Kidney (tissue), 13 donors: ENCODE measurements at regions not wholly inside any gene's neighbourhood (a gene's known extent, or its start where the extent isn't known, plus 50 kb on each side); places are given as distances from the start of the nearest gene placed in this dataset.

Source experiments
- DNase-seq, 5 donors: peaks; one replicate each; pipeline ENCODE4 v3.0.0-alpha.2; 2013 to 2020
- FAIRE-seq: peaks from 2 replicates; lab custom pipeline; 2012; peaks lifted over from hg19 to GRCh38; lab: Jason Lieb, UNC
- H3K27ac ChIP-seq, 2 donors: one replicate each; pipeline ENCODE4 v1.7.0; 2013; ENCODE audit warnings: low read depth in 2 of 2, low read length in 2 of 2, inconsistent platforms in 1 of 2
- H3K27me3 ChIP-seq: one replicate; pipeline ENCODE4 v1.7.1; 2013; ENCODE audit warnings: low read length, inconsistent platforms; ENCODE audit not compliant: control insufficient read depth, insufficient read depth
- H3K36me3 ChIP-seq, 3 donors: one replicate each; pipeline versions ENCODE4 v1.7.0 to v1.7.1; 2013; ENCODE audit warnings: low read length in 3 of 3, control low read depth in 1 of 3, inconsistent platforms in 1 of 3; ENCODE audit not compliant: insufficient read depth in 3 of 3, control insufficient read depth in 2 of 3
- H3K4me1 ChIP-seq, 3 donors: one replicate each; pipeline versions ENCODE4 v1.7.0 to v1.7.1; 2013; ENCODE audit warnings: low read length in 3 of 3, inconsistent platforms in 1 of 3, low read depth in 1 of 3; ENCODE audit not compliant: control insufficient read depth in 2 of 3, insufficient read depth in 2 of 3
- H3K4me3 ChIP-seq, 3 donors: one replicate each; pipeline versions ENCODE4 v1.7.0 to v1.8.1; 2013; ENCODE audit warnings: low read length in 3 of 3, control low read depth in 1 of 3, inconsistent platforms in 1 of 3
- H3K9ac ChIP-seq, 3 donors: one replicate each; pipeline versions ENCODE4 v1.7.0 to v1.7.1; 2013; ENCODE audit warnings: low read length in 3 of 3, control low read depth in 1 of 3, inconsistent platforms in 1 of 3
- H3K9me3 ChIP-seq, 3 donors: one replicate each; pipeline versions ENCODE4 v1.7.0 to v1.7.1; 2013; ENCODE audit warnings: low read length in 3 of 3, control low read depth in 1 of 3, inconsistent platforms in 1 of 3; ENCODE audit not compliant: control insufficient read depth in 2 of 3, insufficient read depth in 1 of 3
- CTCF ChIP-seq: IDR thresholded peaks from 3 replicates; pipeline ENCODE4 v1.5.1; 2012; ENCODE audit warnings: mild to moderate bottlenecking, moderate library complexity, borderline replicate concordance; ENCODE audit not compliant: insufficient read depth; ENCODE audit errors: extremely low read depth
- intact Hi-C: fragments of 100-400 bp; cut with DNase I; formaldehyde crosslinking; loops from one replicate; pipeline ENCODE4 v1.11.1; 2022
- donor health status: control.
- donor health status: control.
- donor health status: control.
- donor health status: control.
- donor health status: control.
- donor health status: DM: yes; HTN: yes; CAD: no.
- donor health status: Normal renal cell carcinoma (clear cell type).

- FAIRE-seq (no peak), DNase-seq (no peak)
- H3K27ac ChIP-seq: no peak overlapping the region
- TF ChIP-seq CTCF: no peak
- H3K9ac ChIP-seq: no peak overlapping the region
- no peaks in the 10 kb centered on the region for H3K4me1 ChIP-seq
- H3K9me3 ChIP-seq: no peaks in the 10 kb centered on the region
- H3K4me3 ChIP-seq: no peak overlapping the region
- H3K27me3 ChIP-seq: no peaks in the 10 kb centered on the region
- intact Hi-C loops: no loop called here
- H3K36me3 ChIP-seq: no peaks in the 10 kb centered on the region
Observed at GRCh38 chr9:27844797-27845196, 271.5 kb upstream of the C9orf72 start.

GRCh38 chr9:27847380-27847779, 274.1 kb upstream of the C9orf72 start:
- no peak for TF ChIP-seq CTCF
- DNase-seq (no peak), FAIRE-seq (no peak)
- H3K27me3 ChIP-seq: no peaks in the 10 kb centered on the region
- H3K9me3 ChIP-seq: no peaks in the 10 kb centered on the region
- no peaks in the 10 kb centered on the region for H3K4me1 ChIP-seq
- no peak overlapping the region for H3K27ac ChIP-seq
- intact Hi-C loops: no loop called here
- H3K9ac ChIP-seq: no peak overlapping the region
- no peak overlapping the region for H3K4me3 ChIP-seq
- H3K36me3 ChIP-seq: no peaks in the 10 kb centered on the region

DNA sequence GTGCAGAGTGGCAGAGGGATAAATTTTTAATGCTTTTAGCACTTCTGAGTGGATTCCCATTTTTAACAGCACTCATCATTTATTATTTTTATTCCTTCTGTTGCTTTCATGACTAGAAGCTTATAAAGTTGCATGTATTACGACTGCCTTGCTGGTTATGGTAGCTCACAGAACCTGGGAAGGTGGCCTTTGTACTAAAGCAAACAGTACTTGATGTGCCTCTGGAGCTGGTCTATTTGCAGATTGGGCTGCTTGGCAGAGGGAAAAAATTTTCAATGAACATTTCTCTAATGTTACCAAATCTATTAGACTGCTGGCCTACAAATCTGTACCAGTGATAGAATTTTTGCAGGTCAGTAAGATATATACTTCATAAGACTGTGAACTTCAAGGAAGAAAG, 274.5 kb upstream of the C9orf72 start:
- no peak overlapping the region for H3K27ac ChIP-seq
- no peaks in the 10 kb centered on the region for H3K27me3 ChIP-seq
- FAIRE-seq: no peak
- H3K36me3 ChIP-seq: no peaks in the 10 kb centered on the region
- no peaks in the 10 kb centered on the region for H3K9me3 ChIP-seq
- H3K9ac ChIP-seq: no peak overlapping the region
- no peak for TF ChIP-seq CTCF
- no peak for DNase-seq
- no peaks in the 10 kb centered on the region for H3K4me1 ChIP-seq
- intact Hi-C loops: no loop called here
- no peak overlapping the region for H3K4me3 ChIP-seq

DNA sequence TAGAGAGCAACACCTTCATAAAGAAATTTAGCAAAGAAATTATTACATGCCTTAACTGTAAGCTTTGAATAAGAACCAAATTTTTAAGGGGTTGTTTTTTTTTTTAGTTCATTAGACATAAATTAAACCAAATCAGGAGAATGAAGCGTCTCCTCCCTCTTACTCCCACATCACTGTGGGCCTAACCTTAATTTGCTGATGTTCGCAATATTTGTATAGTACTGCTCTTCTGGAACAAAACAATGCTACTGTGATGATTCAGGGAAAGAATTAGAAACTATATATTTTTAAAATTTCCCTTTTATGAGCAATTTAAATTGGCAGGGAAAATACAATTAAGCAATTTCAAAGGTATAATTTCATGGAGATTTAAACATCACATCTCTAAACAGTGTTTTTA, 275.0 kb upstream of the C9orf72 start:
- no peak for TF ChIP-seq CTCF
- DNase-seq (no peak), FAIRE-seq (no peak)
- Histone ChIP-seq H3K27ac (no peak overlapping the region), H3K4me1 (no peaks in the 10 kb centered on the region), H3K9me3 (no peaks in the 10 kb centered on the region), H3K27me3 (no peaks in the 10 kb centered on the region), H3K4me3 (no peak overlapping the region), H3K9ac (no peak overlapping the region), H3K36me3 (no peaks in the 10 kb centered on the region)
- intact Hi-C loops: no loop called here
